ENCODE measurements at regions not wholly inside any gene's neighbourhood (a gene's known extent, or its start where the extent isn't known, plus 50 kb on each side); places are given as distances from the start of the nearest gene placed in this dataset.

GRCh38 chr5:54733101-54733500, 215.5 kb downstream of the SNX18 start:
- Histone ChIP-seq H3K36me3 (ENCODE audit: insufficient read depth, low read length) (no peaks in the 10 kb centered on the region), H3K4me1 (ENCODE audit: insufficient read depth, low read length) (no peaks in the 10 kb centered on the region), H3K9me3 (ENCODE audit: control insufficient read depth, insufficient read depth, low read length) (no peaks in the 10 kb centered on the region), H3K9ac (ENCODE audit: low read depth, low read length) (no peak overlapping the region)

GRCh38 chr5:54732108-54732507, 214.5 kb downstream of the SNX18 start:
- no peaks in the 10 kb centered on the region for H3K36me3 ChIP-seq (ENCODE audit: insufficient read depth, low read length)
- no peak overlapping the region for H3K9ac ChIP-seq (ENCODE audit: low read depth, low read length)
- no peaks in the 10 kb centered on the region for H3K9me3 ChIP-seq (ENCODE audit: control insufficient read depth, insufficient read depth, low read length)

GRCh38 chr5:54728588-54728915, 211.0 kb downstream of the SNX18 start:
- Histone ChIP-seq H3K9me3 (ENCODE audit: control insufficient read depth, insufficient read depth, low read length) (no peaks in the 10 kb centered on the region), H3K9ac (ENCODE audit: low read depth, low read length) (no peak overlapping the region), H3K36me3 (ENCODE audit: insufficient read depth, low read length) (no peaks in the 10 kb centered on the region), H3K4me1 (ENCODE audit: insufficient read depth, low read length) (no peaks in the 10 kb centered on the region)

More at GRCh38 chr5:54732108-54732507, 214.5 kb downstream of the SNX18 start:
- no peaks in the 10 kb centered on the region for H3K4me1 ChIP-seq (ENCODE audit: insufficient read depth, low read length)

- Histone ChIP-seq H3K4me1 (ENCODE audit: insufficient read depth, low read length) (no peaks in the 10 kb centered on the region), H3K36me3 (ENCODE audit: insufficient read depth, low read length) (no peaks in the 10 kb centered on the region), H3K9ac (ENCODE audit: low read depth, low read length) (no peak overlapping the region), H3K9me3 (ENCODE audit: control insufficient read depth, insufficient read depth, low read length) (no peaks in the 10 kb centered on the region)
These were observed 210.5 kb downstream of the SNX18 start for GRCh38 chr5:54727874-54728587.

- Histone ChIP-seq H3K9me3 (ENCODE audit: control insufficient read depth, insufficient read depth, low read length) (no peaks in the 10 kb centered on the region), H3K9ac (ENCODE audit: low read depth, low read length) (no peak overlapping the region), H3K36me3 (ENCODE audit: insufficient read depth, low read length) (no peaks in the 10 kb centered on the region), H3K4me1 (ENCODE audit: insufficient read depth, low read length) (no peaks in the 10 kb centered on the region)
These were observed 208.1 kb downstream of the SNX18 start for GRCh38 chr5:54725391-54726280.

GRCh38 chr5:54722846-54723433, 205.4 kb downstream of the SNX18 start:
- H3K4me1 ChIP-seq (ENCODE audit: insufficient read depth, low read length): peaks cover 14% of the 10 kb centered on the region; the same call in 1 of the 2 replicates
- H3K9ac ChIP-seq (ENCODE audit: low read depth, low read length): no peak overlapping the region
- no peaks in the 10 kb centered on the region; the same call in 1 of the 2 replicates for H3K36me3 ChIP-seq (ENCODE audit: insufficient read depth, low read length)
- no peaks in the 10 kb centered on the region for H3K9me3 ChIP-seq (ENCODE audit: control insufficient read depth, insufficient read depth, low read length)

GRCh38 chr5:54721951-54722654, 204.5 kb downstream of the SNX18 start:
- peaks cover 14% of the 10 kb centered on the region; the same call in 1 of the 2 replicates for H3K4me1 ChIP-seq (ENCODE audit: insufficient read depth, low read length)
- H3K9me3 ChIP-seq (ENCODE audit: control insufficient read depth, insufficient read depth, low read length): no peaks in the 10 kb centered on the region
- no peaks in the 10 kb centered on the region; the same call in 1 of the 2 replicates for H3K36me3 ChIP-seq (ENCODE audit: insufficient read depth, low read length)
- H3K9ac ChIP-seq (ENCODE audit: low read depth, low read length): no peak overlapping the region

GRCh38 chr5:54721116-54721515, 203.6 kb downstream of the SNX18 start:
- H3K9ac ChIP-seq (ENCODE audit: low read depth, low read length): no peak overlapping the region
- peaks cover 14% of the 10 kb centered on the region; the same call in 1 of the 2 replicates for H3K4me1 ChIP-seq (ENCODE audit: insufficient read depth, low read length)
- no peaks in the 10 kb centered on the region; the same call in 1 of the 2 replicates for H3K36me3 ChIP-seq (ENCODE audit: insufficient read depth, low read length)
- no peaks in the 10 kb centered on the region for H3K9me3 ChIP-seq (ENCODE audit: control insufficient read depth, insufficient read depth, low read length)

- Histone ChIP-seq H3K36me3 (ENCODE audit: insufficient read depth, low read length) (no peaks in the 10 kb centered on the region; the same call in 1 of the 2 replicates), H3K9ac (ENCODE audit: low read depth, low read length) (no peak overlapping the region), H3K4me1 (ENCODE audit: insufficient read depth, low read length) (peaks cover 14% of the 10 kb centered on the region; the same call in 1 of the 2 replicates), H3K9me3 (ENCODE audit: control insufficient read depth, insufficient read depth, low read length) (no peaks in the 10 kb centered on the region)
These were observed 202.8 kb downstream of the SNX18 start for GRCh38 chr5:54720341-54720740.

GRCh38 chr5:54719384-54720283, 202.1 kb downstream of the SNX18 start:
- no peak overlapping the region for H3K9ac ChIP-seq (ENCODE audit: low read depth, low read length)
- no peaks in the 10 kb centered on the region; the same call in 1 of the 2 replicates for H3K36me3 ChIP-seq (ENCODE audit: insufficient read depth, low read length)
- H3K9me3 ChIP-seq (ENCODE audit: control insufficient read depth, insufficient read depth, low read length): no peaks in the 10 kb centered on the region
- H3K4me1 ChIP-seq (ENCODE audit: insufficient read depth, low read length): peaks cover 14% of the 10 kb centered on the region; the same call in 1 of the 2 replicates

GRCh38 chr5:54718656-54719055, 201.1 kb downstream of the SNX18 start:
- no peak overlapping the region for H3K9ac ChIP-seq (ENCODE audit: low read depth, low read length)

GRCh38 chr5:54717870-54718269, 200.3 kb downstream of the SNX18 start:
- Histone ChIP-seq H3K9ac (ENCODE audit: low read depth, low read length) (no peak overlapping the region), H3K36me3 (ENCODE audit: insufficient read depth, low read length) (no peaks in the 10 kb centered on the region; the same call in 1 of the 2 replicates), H3K4me1 (ENCODE audit: insufficient read depth, low read length) (peaks cover 14% of the 10 kb centered on the region; the same call in 1 of the 2 replicates)

More at GRCh38 chr5:54718656-54719055, 201.1 kb downstream of the SNX18 start:
- Histone ChIP-seq H3K9me3 (ENCODE audit: control insufficient read depth, insufficient read depth, low read length) (no peaks in the 10 kb centered on the region), H3K36me3 (ENCODE audit: insufficient read depth, low read length) (no peaks in the 10 kb centered on the region; the same call in 1 of the 2 replicates), H3K4me1 (ENCODE audit: insufficient read depth, low read length) (peaks cover 14% of the 10 kb centered on the region; the same call in 1 of the 2 replicates)

GRCh38 chr5:54717459-54717858, 199.9 kb downstream of the SNX18 start:
- H3K36me3 ChIP-seq (ENCODE audit: insufficient read depth, low read length): no peaks in the 10 kb centered on the region; the same call in 1 of the 2 replicates
- peaks cover 14% of the 10 kb centered on the region; the same call in 1 of the 2 replicates for H3K4me1 ChIP-seq (ENCODE audit: insufficient read depth, low read length)
- no peak overlapping the region for H3K9ac ChIP-seq (ENCODE audit: low read depth, low read length)
- H3K9me3 ChIP-seq (ENCODE audit: control insufficient read depth, insufficient read depth, low read length): no peaks in the 10 kb centered on the region

More at GRCh38 chr5:54717870-54718269, 200.3 kb downstream of the SNX18 start:
- no peaks in the 10 kb centered on the region for H3K9me3 ChIP-seq (ENCODE audit: control insufficient read depth, insufficient read depth, low read length)

All from ES-I3 (cell line).